GM12878 (cell line): ENCODE measurements at regions not wholly inside any gene's neighbourhood (a gene's known extent, or its start where the extent isn't known, plus 50 kb on each side); places are given as distances from the start of the nearest gene placed in this dataset.

Source experiments
- ATAC-seq: fragments of 200-7000 bp; cut with Tn5 transposase; 3 replicates; pipeline ENCODE4 v1.9.1; 2020; ENCODE audit warnings: mild to moderate bottlenecking, moderate library complexity
- BruUV-seq: library from RNA; stranded (reverse); fragments of 400-500 nt; replicated peaks from 2 replicates; lab custom pipeline; 2021; lab: Mats Ljungman, UMichigan
- CTCF ChIA-PET: fragments of 300-600 bp; sonication (Branson Sonifier 250); formaldehyde crosslinking; extraction: SDS; loops from one replicate; lab custom pipeline; 2021; ENCODE audit warnings: inconsistent platforms; lab: Yijun Ruan, JAX
- POLR2A ChIA-PET: fragments of 350-600 bp; formaldehyde crosslinking; extraction: SDS; loops from one replicate; lab custom pipeline; 2021; ENCODE audit warnings: inconsistent platforms; lab: Charles Lee
- RAD21 ChIA-PET: fragments of 300-600 bp; sonication (Branson Sonifier 250); formaldehyde crosslinking; loops from one replicate; lab custom pipeline; 2023; ENCODE audit warnings: antibody characterized with exemption; ENCODE audit not compliant: unreplicated experiment; lab: Charles Lee
- SMC1A ChIA-PET: fragments of 300-600 bp; sonication (Branson Sonifier 250); formaldehyde crosslinking; loops from one replicate; lab custom pipeline; 2023; ENCODE audit not compliant: unreplicated experiment, uncharacterized antibody; lab: Charles Lee
- DNase-seq: peaks from one replicate; pipeline ENCODE4 v3.0.0-alpha.2; 2011; ENCODE audit warnings: low read depth, low spot score
- FAIRE-seq: peaks from 3 replicates; lab custom pipeline; 2011; peaks lifted over from hg19 to GRCh38; lab: Jason Lieb, UNC
- H2AFZ ChIP-seq: 2 replicates; pipeline ENCODE4 v1.6.0; 2011; ENCODE audit warnings: low read depth, low read length, control low read depth; ENCODE audit not compliant: control insufficient read depth
- H3K27ac ChIP-seq: 2 replicates; pipeline ENCODE4 v1.5.1; 2011; ENCODE audit warnings: control low read depth; ENCODE audit not compliant: control insufficient read depth, insufficient read depth
- H3K27me3 ChIP-seq, 2 experiments: replicated peaks in 1 of 2; 2 replicates each; pipeline versions ENCODE4 v1.6.0 to v1.6.1; 2011; ENCODE audit warnings: low read length in 1 of 2; ENCODE audit not compliant: control insufficient read depth in 2 of 2, insufficient read depth in 2 of 2
- H3K36me3 ChIP-seq, 2 experiments: 2 replicates each; pipeline ENCODE4 v1.5.1; 2011; ENCODE audit warnings: low read length in 1 of 2; ENCODE audit not compliant: control insufficient read depth in 2 of 2, insufficient read depth in 2 of 2
- H3K4me1 ChIP-seq: 2 replicates; pipeline ENCODE4 v1.6.1; 2011; ENCODE audit warnings: mild to moderate bottlenecking, low read length, moderate library complexity, mixed read lengths; ENCODE audit not compliant: control insufficient read depth, insufficient read depth
- H3K4me2 ChIP-seq: 2 replicates; pipeline ENCODE4 v1.6.0; 2011; ENCODE audit warnings: control low read depth; ENCODE audit not compliant: control insufficient read depth, insufficient read depth
- H3K4me3 ChIP-seq: fragments of 200-600 bp; sonication (generic); 2 replicates; pipeline ENCODE4 v1.5.1; 2016
- H3K79me2 ChIP-seq: 2 replicates; pipeline ENCODE4 v1.6.0; 2011; ENCODE audit warnings: low read length; ENCODE audit not compliant: control insufficient read depth, insufficient read depth
- H3K9ac ChIP-seq: 2 replicates; pipeline ENCODE4 v1.8.0; 2011; ENCODE audit warnings: low read length, control low read depth, mixed read lengths; ENCODE audit not compliant: control insufficient read depth, insufficient read depth
- H3K9me3 ChIP-seq: replicated peaks from 3 replicates; pipeline ENCODE4 v1.5.1; 2011; ENCODE audit warnings: mild to moderate bottlenecking, low read length; ENCODE audit not compliant: control insufficient read depth, insufficient read depth
- H4K20me1 ChIP-seq: 2 replicates; pipeline ENCODE4 v1.6.0; 2011; ENCODE audit not compliant: control insufficient read depth, insufficient read depth
- EED ChIP-seq: sonication (generic); IDR thresholded peaks from 2 replicates; pipeline ENCODE4 v1.6.1; 2016; ENCODE audit warnings: antibody characterized with exemption, low read depth
- IRF4 ChIP-seq: IDR thresholded peaks from 2 replicates; pipeline ENCODE4 v1.6.1; 2011; ENCODE audit warnings: low read depth, low read length
- JUNB ChIP-seq: IDR thresholded peaks from 2 replicates; pipeline ENCODE4 v1.6.1; 2016; ENCODE audit warnings: antibody characterized with exemption, mild to moderate bottlenecking
- KAT2A ChIP-seq: conservative IDR thresholded peaks from 2 replicates; pipeline ENCODE4 v1.6.1; 2011; ENCODE audit warnings: low read depth, low read length; ENCODE audit not compliant: control insufficient read depth
- MLLT1 ChIP-seq: fragments of 450-650 bp; IDR thresholded peaks from 2 replicates; pipeline ENCODE4 v1.6.1; 2016; ENCODE audit warnings: mild to moderate bottlenecking
- NFIC ChIP-seq: IDR thresholded peaks from 2 replicates; pipeline ENCODE4 v1.6.1; 2012; ENCODE audit warnings: low read depth, mild to moderate bottlenecking, inconsistent platforms, low read length, moderate library complexity
- NFYB ChIP-seq: IDR thresholded peaks from 2 replicates; pipeline ENCODE4 v1.6.1; 2011; ENCODE audit warnings: low read depth, mild to moderate bottlenecking, low read length, improper control_type of control experiment, moderate library complexity; ENCODE audit not compliant: insufficient read depth
- NR2F1 ChIP-seq: fragments of 450-650 bp; conservative IDR thresholded peaks from 2 replicates; pipeline ENCODE4 v1.6.1; 2017; ENCODE audit warnings: mild to moderate bottlenecking
- NRF1 ChIP-seq: conservative IDR thresholded peaks from 2 replicates; pipeline ENCODE4 v1.6.1; 2011; ENCODE audit warnings: mild to moderate bottlenecking, low read depth, low read length, improper control_type of control experiment
- RELA ChIP-seq: fragments of 450-650 bp; IDR thresholded peaks from 2 replicates; pipeline ENCODE4 v1.8.0; 2014; ENCODE audit warnings: borderline replicate concordance; ENCODE audit not compliant: partially characterized antibody
- TARDBP ChIP-seq: IDR thresholded peaks from 2 replicates; pipeline ENCODE4 v1.6.1; 2016; ENCODE audit warnings: borderline replicate concordance
- ZBED1 ChIP-seq: IDR thresholded peaks from 2 replicates; pipeline ENCODE4 v1.6.1; 2016; ENCODE audit warnings: borderline replicate concordance
- ZNF622 ChIP-seq: fragments of 450-650 bp; IDR thresholded peaks from 2 replicates; pipeline ENCODE4 v1.6.1; 2017; ENCODE audit warnings: mild to moderate bottlenecking, inconsistent platforms
- ZSCAN29 ChIP-seq: fragments of 450-650 bp; IDR thresholded peaks from 2 replicates; pipeline ENCODE4 v1.6.1; 2017; ENCODE audit warnings: mild to moderate bottlenecking, moderate library complexity
- WGBS: methylation state at CpG from one replicate; pipeline ENCODE4 v1.1.6; 2016; ENCODE audit warnings: low lambda C conversion rate; ENCODE audit not compliant: insufficient replicate concordance, insufficient coverage; ENCODE audit errors: missing lambda C conversion rate; 5-methylcytosine and 5-hydroxymethylcytosine counted together
- in situ Hi-C: fragments of 300-500 bp; cut with MboI; formaldehyde crosslinking; loops from 9 replicates; pipeline ENCODE4 v1.14.3; 2018; ENCODE audit warnings: mixed read lengths
- intact Hi-C: fragments of 100-400 bp; cut with micrococcal nuclease; formaldehyde crosslinking; loops from one replicate; pipeline ENCODE4 v1.14.2; 2022; ENCODE audit not compliant: unreplicated experiment

DNA sequence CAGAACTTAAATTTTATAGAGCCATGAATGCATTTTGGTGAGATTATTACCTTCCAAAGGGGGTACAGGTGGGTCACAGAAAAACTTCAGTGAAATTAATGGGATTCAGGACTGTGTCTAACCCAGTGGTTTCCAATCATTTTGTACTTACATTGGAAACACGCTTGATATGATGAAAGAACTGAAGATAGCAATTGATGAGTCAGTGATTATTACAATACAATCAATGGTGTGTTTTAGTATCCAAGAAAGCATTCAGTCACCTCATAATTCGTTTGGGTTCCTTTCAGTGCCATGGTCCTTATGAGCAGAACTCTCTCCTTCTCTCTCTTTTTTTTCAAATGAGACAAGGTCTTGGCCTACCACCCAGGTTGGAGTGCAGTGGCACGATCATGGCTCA, 66.5 kb upstream of the IGFBP5 start:
- no TSS peak for BruUV-seq
- 0% methylated on average over 3 of the region's 3 CpGs for WGBS
- H3K4me2 ChIP-seq = no peak overlapping the region
- H3K36me3 ChIP-seq = no peaks in the 10 kb centered on the region
- ChIA-PET RAD21 (no interaction called here), SMC1A (no interaction called here), CTCF (no interaction called here), POLR2A (no interaction called here)
- no peaks in the 10 kb centered on the region for H3K79me2 ChIP-seq
- H3K27me3 ChIP-seq = peaks cover 0 to 2% of the 10 kb centered on the region in 2 experiments
- TF ChIP-seq MLLT1 (no peak), EED (no peak), NFIC (no peak), ZBED1 (no peak), NR2F1 (no peak)
- no peak for ATAC-seq
- H3K9ac ChIP-seq = no peak overlapping the region
- H2AFZ ChIP-seq = no peak overlapping the region
- in situ Hi-C loops (no loop called here), intact Hi-C loops (no loop called here)
- no peaks in the 10 kb centered on the region for H4K20me1 ChIP-seq
- no peak overlapping the region for H3K4me3 ChIP-seq
- no peaks in the 10 kb centered on the region for H3K4me1 ChIP-seq
- no peak overlapping the region for H3K27ac ChIP-seq
- FAIRE-seq = no peak
- DNase-seq = no peak
- H3K9me3 ChIP-seq = no peaks in the 10 kb centered on the region

- Histone ChIP-seq H3K79me2 (no peaks in the 10 kb centered on the region), H3K36me3 (no peaks in the 10 kb centered on the region), H3K4me2 (no peak overlapping the region), H3K4me3 (no peak overlapping the region), H3K9ac (no peak overlapping the region), H3K9me3 (no peaks in the 10 kb centered on the region), H3K27me3 (peaks cover 2 to 3% of the 10 kb centered on the region in 2 experiments), H4K20me1 (no peaks in the 10 kb centered on the region), H3K27ac (no peak overlapping the region), H3K4me1 (no peaks in the 10 kb centered on the region), H2AFZ (no peak overlapping the region)
- CTCF ChIA-PET = no interaction called here
- ATAC-seq = no peak
- no peak for DNase-seq
- SMC1A ChIA-PET = no interaction called here
- POLR2A ChIA-PET = no interaction called here
- RAD21 ChIA-PET = no interaction called here
- BruUV-seq = no TSS peak
- WGBS = 0% methylated on average over 1 of the region's 1 CpG
- TF ChIP-seq IRF4 = no peak
- TF ChIP-seq NRF1 = no peak
- no peak for TF ChIP-seq RELA
- TF ChIP-seq ZSCAN29 = no peak
- no peak for TF ChIP-seq ZNF622
- TF ChIP-seq KAT2A = no peak
- TF ChIP-seq TARDBP = no peak
- TF ChIP-seq JUNB = no peak
- TF ChIP-seq NFYB = no peak
- no peak for FAIRE-seq
- intact Hi-C loops = no loop called here
- in situ Hi-C loops = no loop called here
Observed at GRCh38 chr2:216761133-216761532, 65.8 kb upstream of the IGFBP5 start.
